ENCODE measurements at regions not wholly inside any gene's neighbourhood (a gene's known extent, or its start where the extent isn't known, plus 50 kb on each side); places are given as distances from the start of the nearest gene placed in this dataset.

DNA sequence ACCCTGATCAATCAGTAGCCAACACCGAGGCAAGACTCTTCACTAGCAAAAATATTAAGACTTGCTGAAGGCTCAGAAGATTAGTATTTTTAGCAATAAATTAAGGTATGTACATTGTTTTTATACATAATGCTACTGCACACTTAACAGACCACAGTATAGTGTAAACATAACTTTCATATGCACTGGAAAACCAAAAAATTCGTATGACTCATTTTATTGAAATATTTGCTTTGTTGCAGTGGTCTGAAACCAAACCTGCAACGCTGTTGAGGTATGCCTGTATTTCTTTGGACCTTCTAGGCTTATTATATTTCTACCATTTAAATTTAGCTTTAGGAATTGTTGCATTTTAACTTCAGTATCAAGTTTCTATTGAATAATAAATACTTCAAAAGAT is 65.8 kb upstream of the BCL9 start:
- no peaks in the 10 kb centered on the region for H3K9me3 ChIP-seq
- TF ChIP-seq, protein P1, sequence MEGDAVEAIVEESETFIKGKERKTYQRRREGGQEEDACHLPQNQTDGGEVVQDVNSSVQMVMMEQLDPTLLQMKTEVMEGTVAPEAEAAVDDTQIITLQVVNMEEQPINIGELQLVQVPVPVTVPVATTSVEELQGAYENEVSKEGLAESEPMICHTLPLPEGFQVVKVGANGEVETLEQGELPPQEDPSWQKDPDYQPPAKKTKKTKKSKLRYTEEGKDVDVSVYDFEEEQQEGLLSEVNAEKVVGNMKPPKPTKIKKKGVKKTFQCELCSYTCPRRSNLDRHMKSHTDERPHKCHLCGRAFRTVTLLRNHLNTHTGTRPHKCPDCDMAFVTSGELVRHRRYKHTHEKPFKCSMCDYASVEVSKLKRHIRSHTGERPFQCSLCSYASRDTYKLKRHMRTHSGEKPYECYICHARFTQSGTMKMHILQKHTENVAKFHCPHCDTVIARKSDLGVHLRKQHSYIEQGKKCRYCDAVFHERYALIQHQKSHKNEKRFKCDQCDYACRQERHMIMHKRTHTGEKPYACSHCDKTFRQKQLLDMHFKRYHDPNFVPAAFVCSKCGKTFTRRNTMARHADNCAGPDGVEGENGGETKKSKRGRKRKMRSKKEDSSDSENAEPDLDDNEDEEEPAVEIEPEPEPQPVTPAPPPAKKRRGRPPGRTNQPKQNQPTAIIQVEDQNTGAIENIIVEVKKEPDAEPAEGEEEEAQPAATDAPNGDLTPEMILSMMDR (IDR thresholded peaks at IDR 0.05), result no peak
- TF ChIP-seq POLR2A (IDR thresholded peaks at IDR 0.05), result no peak
- H3K36me3 ChIP-seq (ENCODE audit: low read depth, missing control alignments), result no peaks in the 10 kb centered on the region
- H3K4me1 ChIP-seq, result no peaks in the 10 kb centered on the region
- H3K4me3 ChIP-seq, result no peak overlapping the region
- H3K27me3 ChIP-seq, result no peaks in the 10 kb centered on the region
- no peak for DNase-seq
- no peak overlapping the region for H3K27ac ChIP-seq
- intact Hi-C loops (cut with DNase I; ENCODE audit: low total_unique reads), result no loop called here
- WGBS, 2 donors, result 78 to 85% methylated on average over 3 of the region's 3 CpGs

DNA sequence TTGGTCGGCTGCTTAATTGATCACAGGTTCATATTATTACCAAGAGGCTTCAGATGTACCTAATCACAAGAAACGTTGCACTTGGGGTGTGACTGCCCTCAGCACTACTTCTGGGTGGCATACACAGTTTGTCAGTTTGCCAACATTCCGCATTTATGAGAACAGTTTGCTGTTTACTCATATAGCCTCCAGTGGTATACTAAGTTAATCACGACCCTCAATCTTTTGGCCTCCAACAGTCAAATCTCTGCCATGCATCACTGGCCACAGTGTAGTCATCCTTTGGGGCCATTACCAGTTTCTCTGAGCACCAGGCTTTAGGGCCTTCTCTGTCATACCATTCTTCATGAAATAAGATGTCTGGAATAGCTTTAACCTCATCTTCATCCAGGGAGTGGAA is 62.8 kb upstream of the BCL9 start:
- Histone ChIP-seq H3K4me1 (no peaks in the 10 kb centered on the region), H3K27ac (no peak overlapping the region), H3K4me3 (no peak overlapping the region), H3K27me3 (no peaks in the 10 kb centered on the region), H3K9me3 (no peaks in the 10 kb centered on the region), H3K36me3 (ENCODE audit: low read depth, missing control alignments) (no peaks in the 10 kb centered on the region)
- intact Hi-C loops (cut with DNase I; ENCODE audit: low total_unique reads), result no loop called here
- WGBS, 2 donors, result 69 to 79% methylated on average over 4 of the region's 4 CpGs
- no peak for TF ChIP-seq POLR2A (IDR thresholded peaks at IDR 0.05)
- TF ChIP-seq, protein P1 (IDR thresholded peaks at IDR 0.05), result no peak
- no peak for DNase-seq

DNA sequence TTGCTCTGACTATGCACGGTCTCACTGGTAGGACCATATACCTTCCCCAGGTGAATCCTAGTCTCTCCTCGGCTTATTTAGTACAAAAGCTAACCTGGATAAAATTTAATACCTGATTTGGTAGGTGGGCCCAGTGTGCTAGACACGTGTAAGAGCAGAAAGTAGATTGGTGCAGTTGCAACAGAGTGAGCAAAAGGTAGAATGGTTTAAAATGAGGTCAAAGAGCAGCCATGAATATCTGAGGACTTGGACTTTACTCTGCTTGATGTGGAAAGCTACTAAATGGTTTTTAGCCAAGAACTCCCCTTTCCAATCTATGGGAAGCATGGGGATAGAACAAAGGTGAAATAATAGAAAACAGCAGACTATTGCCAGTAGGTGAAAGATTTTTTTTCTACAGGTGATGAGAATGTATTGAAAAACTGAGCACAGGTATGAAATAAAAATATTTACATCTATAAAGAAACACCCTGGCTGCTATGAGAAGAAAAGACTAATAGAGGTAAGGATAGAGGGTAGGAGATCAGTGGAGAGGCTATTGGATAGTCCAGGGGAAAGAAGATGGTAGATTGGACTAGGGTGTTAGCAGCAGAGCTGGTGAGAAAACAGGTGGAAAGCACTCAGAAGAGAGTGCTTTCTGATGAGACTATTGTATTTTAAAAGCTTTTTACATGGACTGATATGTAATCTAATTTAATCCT is 61.3 kb upstream of the BCL9 start:
- Histone ChIP-seq H3K9me3 (no peaks in the 10 kb centered on the region), H3K4me1 (no peaks in the 10 kb centered on the region), H3K4me3 (no peak overlapping the region), H3K36me3 (ENCODE audit: low read depth, missing control alignments) (no peaks in the 10 kb centered on the region), H3K27me3 (no peaks in the 10 kb centered on the region), H3K27ac (no peak overlapping the region)
- no peak for DNase-seq
- intact Hi-C loops (cut with DNase I; ENCODE audit: low total_unique reads), result no loop called here
- no peak for TF ChIP-seq POLR2A (IDR thresholded peaks at IDR 0.05)
- TF ChIP-seq, protein P1 (IDR thresholded peaks at IDR 0.05), result no peak
- 77 to 88% methylated on average over 3 of the region's 3 CpGs for WGBS, 2 donors

DNA sequence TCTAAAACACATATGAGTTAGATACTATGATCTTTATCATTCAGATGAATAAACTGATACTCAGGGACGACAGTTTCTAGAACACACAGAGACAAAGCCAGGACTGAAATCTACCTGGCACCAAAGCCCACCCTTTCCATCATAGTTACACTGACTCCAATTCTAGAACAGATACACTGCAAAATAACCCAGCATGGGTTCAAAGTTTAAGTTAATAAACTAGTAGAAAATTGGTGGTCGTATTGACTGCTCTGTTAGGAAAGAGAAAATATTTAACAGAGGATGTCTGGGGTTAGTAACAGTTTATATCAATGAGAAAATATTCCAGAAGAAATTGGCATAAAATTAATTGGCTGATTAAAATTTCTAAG is 60.8 kb upstream of the BCL9 start:
- intact Hi-C loops (cut with DNase I; ENCODE audit: low total_unique reads), result no loop called here
- no peak for TF ChIP-seq POLR2A (IDR thresholded peaks at IDR 0.05)
- TF ChIP-seq, protein P1 (IDR thresholded peaks at IDR 0.05), result no peak
- Histone ChIP-seq H3K27me3 (no peaks in the 10 kb centered on the region), H3K36me3 (ENCODE audit: low read depth, missing control alignments) (no peaks in the 10 kb centered on the region), H3K27ac (no peak overlapping the region), H3K9me3 (no peaks in the 10 kb centered on the region), H3K4me3 (no peak overlapping the region), H3K4me1 (no peaks in the 10 kb centered on the region)
- WGBS, 2 donors, result 43 to 82% methylated on average over 2 of the region's 2 CpGs
- DNase-seq, result no peak

All from testis (tissue), 2 donors.